Astrocyte (in vitro differentiated cells and primary cell): ENCODE measurements at regions not wholly inside any gene's neighbourhood (a gene's known extent, or its start where the extent isn't known, plus 50 kb on each side); places are given as distances from the start of the nearest gene placed in this dataset.

Experiments
- DNase-seq: peaks from one replicate; pipeline ENCODE4 v3.0.0-alpha.2; 2010; ENCODE audit warnings: low read depth
- FAIRE-seq: peaks from 2 replicates; lab custom pipeline; 2011; peaks lifted over from hg19 to GRCh38; lab: Jason Lieb, UNC
- H2AFZ ChIP-seq: 2 replicates; pipeline ENCODE4 v1.6.0; 2012; ENCODE audit warnings: low read depth, low read length, inconsistent platforms
- H3K27ac ChIP-seq: 2 replicates; pipeline ENCODE4 v1.5.1; 2011; ENCODE audit warnings: low read depth, low read length, inconsistent platforms
- H3K27me3 ChIP-seq: 2 replicates; pipeline ENCODE4 v1.6.0; 2011; ENCODE audit warnings: low read length, inconsistent platforms; ENCODE audit not compliant: insufficient read depth
- H3K36me3 ChIP-seq: 2 replicates; pipeline ENCODE4 v1.5.1; 2011; ENCODE audit warnings: low read length, inconsistent platforms; ENCODE audit not compliant: insufficient read depth
- H3K4me1 ChIP-seq: 2 replicates; pipeline ENCODE4 v1.5.1; 2011; ENCODE audit warnings: low read length, inconsistent platforms; ENCODE audit not compliant: insufficient read depth
- H3K4me2 ChIP-seq: 2 replicates; pipeline ENCODE4 v1.6.0; 2012; ENCODE audit warnings: low read length, inconsistent platforms
- H3K4me3 ChIP-seq: 2 replicates; pipeline ENCODE4 v1.5.1; 2011; ENCODE audit warnings: low read depth, mild to moderate bottlenecking, low read length, inconsistent platforms; ENCODE audit not compliant: insufficient read depth
- H3K79me2 ChIP-seq: 2 replicates; pipeline ENCODE4 v1.6.0; 2012; ENCODE audit warnings: mild to moderate bottlenecking, low read length, inconsistent platforms; ENCODE audit not compliant: insufficient read depth
- H3K9ac ChIP-seq: 2 replicates; pipeline ENCODE4 v1.6.0; 2012; ENCODE audit warnings: mild to moderate bottlenecking, low read length, inconsistent platforms
- H3K9me3 ChIP-seq: 2 replicates; pipeline ENCODE4 v1.5.1; 2012; ENCODE audit warnings: low read depth, mild to moderate bottlenecking, low read length, inconsistent platforms; ENCODE audit not compliant: insufficient read depth
- H4K20me1 ChIP-seq: 2 replicates; pipeline ENCODE4 v1.6.0; 2012; ENCODE audit warnings: low read length, inconsistent platforms; ENCODE audit not compliant: insufficient read depth
- H3K27ac Mint-ChIP-seq: one replicate; pipeline ENCODE4 v1.8.0; 2021; ENCODE audit warnings: mild to moderate bottlenecking, mixed read lengths; ENCODE audit not compliant: unreplicated experiment
- H3K27me3 Mint-ChIP-seq: one replicate; pipeline ENCODE4 v1.8.0; 2021; ENCODE audit warnings: low read depth, mixed read lengths; ENCODE audit not compliant: unreplicated experiment
- H3K36me3 Mint-ChIP-seq: one replicate; pipeline ENCODE4 v1.8.0; 2021; ENCODE audit warnings: low read depth, mixed read lengths; ENCODE audit not compliant: unreplicated experiment
- H3K4me1 Mint-ChIP-seq: one replicate; pipeline ENCODE4 v1.8.0; 2021; ENCODE audit warnings: low read depth, mixed read lengths; ENCODE audit not compliant: unreplicated experiment
- H3K4me3 Mint-ChIP-seq: one replicate; pipeline ENCODE4 v1.8.0; 2021; ENCODE audit warnings: mild to moderate bottlenecking, moderate library complexity, mixed read lengths; ENCODE audit not compliant: unreplicated experiment
- H3K9me3 Mint-ChIP-seq: one replicate; pipeline ENCODE4 v1.8.0; 2021; ENCODE audit warnings: mild to moderate bottlenecking, mixed read lengths; ENCODE audit not compliant: unreplicated experiment
- CTCF ChIP-seq: IDR thresholded peaks from 2 replicates; pipeline ENCODE4 v1.5.1; 2011; ENCODE audit warnings: low read depth, mild to moderate bottlenecking, inconsistent platforms, low read length, moderate library complexity; ENCODE audit not compliant: insufficient read depth
- EZH2 ChIP-seq: IDR thresholded peaks from 2 replicates; pipeline ENCODE4 v1.6.1; 2012; ENCODE audit warnings: mild to moderate bottlenecking, low read length, inconsistent platforms; ENCODE audit not compliant: insufficient read depth

- no peaks in the 10 kb centered on the region for H3K36me3 Mint-ChIP-seq
- H3K9me3 Mint-ChIP-seq: no peaks in the 10 kb centered on the region
- Histone ChIP-seq H2AFZ (no peak overlapping the region), H3K4me3 (no peak overlapping the region), H4K20me1 (no peaks in the 10 kb centered on the region), H3K27me3 (no peaks in the 10 kb centered on the region), H3K79me2 (no peaks in the 10 kb centered on the region), H3K27ac (no peak overlapping the region), H3K36me3 (no peaks in the 10 kb centered on the region), H3K4me1 (peaks cover 6% of the 10 kb centered on the region), H3K9me3 (no peaks in the 10 kb centered on the region), H3K9ac (no peak overlapping the region), H3K4me2 (no peak overlapping the region)
- DNase-seq: no peak
- H3K27me3 Mint-ChIP-seq: no peaks in the 10 kb centered on the region
- peak overlapping the region; percentile 48 for H3K27ac Mint-ChIP-seq
- H3K4me1 Mint-ChIP-seq: peaks cover 3% of the 10 kb centered on the region
- no peak overlapping the region for H3K4me3 Mint-ChIP-seq
- FAIRE-seq: no peak
- TF ChIP-seq CTCF: no peak
- TF ChIP-seq EZH2: no peak
Measured at GRCh38 chr5:124801551-124801950, 55.1 kb upstream of the ZNF608 start.

GRCh38 chr5:124803617-124804323, 57.3 kb upstream of the ZNF608 start:
- no peaks in the 10 kb centered on the region for H4K20me1 ChIP-seq
- H3K36me3 ChIP-seq: no peaks in the 10 kb centered on the region
- peaks cover 10% of the 10 kb centered on the region for H3K4me1 ChIP-seq
- no peak overlapping the region for H2AFZ ChIP-seq
- Mint-ChIP-seq H3K27me3 (no peaks in the 10 kb centered on the region), H3K4me1 (peaks cover 3% of the 10 kb centered on the region), H3K4me3 (no peak overlapping the region), H3K27ac (no peak overlapping the region), H3K9me3 (no peaks in the 10 kb centered on the region), H3K36me3 (no peaks in the 10 kb centered on the region)
- FAIRE-seq: no peak
- no peak overlapping the region for H3K27ac ChIP-seq
- H3K4me2 ChIP-seq: no peak overlapping the region
- no peak for DNase-seq
- no peak for TF ChIP-seq CTCF
- no peak for TF ChIP-seq EZH2
- no peaks in the 10 kb centered on the region for H3K9me3 ChIP-seq
- H3K79me2 ChIP-seq: no peaks in the 10 kb centered on the region
- no peak overlapping the region for H3K9ac ChIP-seq
- no peaks in the 10 kb centered on the region for H3K27me3 ChIP-seq
- H3K4me3 ChIP-seq: no peak overlapping the region

GRCh38 chr5:124806026-124806372, 59.6 kb upstream of the ZNF608 start:
- no peaks in the 10 kb centered on the region for H4K20me1 ChIP-seq
- no peaks in the 10 kb centered on the region for H3K79me2 ChIP-seq
- no peak overlapping the region for H3K27ac Mint-ChIP-seq
- FAIRE-seq (no peak), DNase-seq (no peak)
- no peaks in the 10 kb centered on the region for H3K36me3 Mint-ChIP-seq
- no peaks in the 10 kb centered on the region for H3K36me3 ChIP-seq
- TF ChIP-seq CTCF (no peak), EZH2 (no peak)
- H3K4me2 ChIP-seq: peak overlapping the region; percentile 71
- H3K9me3 Mint-ChIP-seq: no peaks in the 10 kb centered on the region
- peaks cover 15% of the 10 kb centered on the region for H3K4me1 Mint-ChIP-seq
- no peaks in the 10 kb centered on the region for H3K27me3 ChIP-seq
- peak overlapping the region; percentile 6 for H3K4me3 ChIP-seq
- H3K9ac ChIP-seq: peak overlapping the region; percentile 29
- H3K27me3 Mint-ChIP-seq: no peaks in the 10 kb centered on the region
- no peak overlapping the region for H3K4me3 Mint-ChIP-seq
- peak overlapping the region; percentile 58 for H2AFZ ChIP-seq
- H3K9me3 ChIP-seq: no peaks in the 10 kb centered on the region
- peak overlapping the region; percentile 40 for H3K27ac ChIP-seq
- peaks cover 10% of the 10 kb centered on the region for H3K4me1 ChIP-seq
